Astrocyte (in vitro differentiated cells and primary cell): ENCODE measurements at regions not wholly inside any gene's neighbourhood (a gene's known extent, or its start where the extent isn't known, plus 50 kb on each side); places are given as distances from the start of the nearest gene placed in this dataset.

Experiments used
- CTCF ChIP-seq: IDR thresholded peaks from 2 replicates; pipeline ENCODE4 v1.5.1; 2011; ENCODE audit warnings: low read depth, mild to moderate bottlenecking, inconsistent platforms, low read length, moderate library complexity; ENCODE audit not compliant: insufficient read depth
- EZH2 ChIP-seq: IDR thresholded peaks from 2 replicates; pipeline ENCODE4 v1.6.1; 2012; ENCODE audit warnings: mild to moderate bottlenecking, low read length, inconsistent platforms; ENCODE audit not compliant: insufficient read depth

- TF ChIP-seq CTCF (no peak), EZH2 (no peak)
Measured at GRCh38 chr4:186778134-186778533, 54.5 kb upstream of the FAT1 start.
